ENCODE measurements at regions not wholly inside any gene's neighbourhood (a gene's known extent, or its start where the extent isn't known, plus 50 kb on each side); places are given as distances from the start of the nearest gene placed in this dataset.

GRCh38 chr18:65124633-65125032 is 626.2 kb upstream of the CDH7 start:
- Histone ChIP-seq H3K9me1 (ENCODE audit: control insufficient read depth, insufficient read depth, low read length) (no peaks in the 10 kb centered on the region), H3K9me3 (replicated peaks; ENCODE audit: control insufficient read depth, insufficient read depth, low read depth, low read length) (no peaks in the 10 kb centered on the region), H3K27ac (ENCODE audit: extremely low read depth, low read depth, low read length) (no peak overlapping the region), H3K4me1 (replicated peaks in 1 of 2; ENCODE audit: control insufficient read depth in 2 of 2, insufficient read depth in 2 of 2, low read length in 2 of 2) (no peaks in the 10 kb centered on the region), H3K36me3 (ENCODE audit: control insufficient read depth, insufficient read depth, low read length) (no peaks in the 10 kb centered on the region), H2AFZ (ENCODE audit: low read depth, low read length) (no peak overlapping the region), H3K4me2 (ENCODE audit: insufficient read depth, low read length) (no peak overlapping the region), H3K9ac (ENCODE audit: insufficient read depth in 1 of 2, low read depth in 2 of 2, low read length in 2 of 2) (no peak overlapping the region), H4K20me1 (replicated peaks; ENCODE audit: control insufficient read depth, insufficient read depth, low read length) (no peaks in the 10 kb centered on the region), H3K4me3 (no peak overlapping the region), H3K79me2 (ENCODE audit: control insufficient read depth, insufficient read depth, low read length) (no peaks in the 10 kb centered on the region), H3K27me3 (ENCODE audit: control insufficient read depth in 2 of 2, insufficient read depth in 2 of 2, low read length in 2 of 2) (no peaks in the 10 kb centered on the region)
- CTCF ChIA-PET (ENCODE audit: low intra/inter-chr PET ratio): no interaction called here
- no TSS peak for BruUV-seq (replicated peaks)
- no peak for DNase-seq (ENCODE audit: extremely low read depth in 1 of 4, low spot score in 3 of 4)
- POLR2A ChIA-PET: no interaction called here
- ATAC-seq: no peak
- intact Hi-C loops (cut with micrococcal nuclease) (no loop called here), in situ Hi-C loops (cut with MboI) (no loop called here)
- TF ChIP-seq ZFX (CRISPR knock-in tag; IDR thresholded peaks at IDR 0.05): no peak
- TF ChIP-seq, protein P1, sequence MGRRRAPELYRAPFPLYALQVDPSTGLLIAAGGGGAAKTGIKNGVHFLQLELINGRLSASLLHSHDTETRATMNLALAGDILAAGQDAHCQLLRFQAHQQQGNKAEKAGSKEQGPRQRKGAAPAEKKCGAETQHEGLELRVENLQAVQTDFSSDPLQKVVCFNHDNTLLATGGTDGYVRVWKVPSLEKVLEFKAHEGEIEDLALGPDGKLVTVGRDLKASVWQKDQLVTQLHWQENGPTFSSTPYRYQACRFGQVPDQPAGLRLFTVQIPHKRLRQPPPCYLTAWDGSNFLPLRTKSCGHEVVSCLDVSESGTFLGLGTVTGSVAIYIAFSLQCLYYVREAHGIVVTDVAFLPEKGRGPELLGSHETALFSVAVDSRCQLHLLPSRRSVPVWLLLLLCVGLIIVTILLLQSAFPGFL (CRISPR knock-in tag; IDR thresholded peaks at IDR 0.05): no peak
- no peak for TF ChIP-seq TEAD4 (IDR thresholded peaks at IDR 0.05; ENCODE audit: low read length)
- no peak for TF ChIP-seq TEAD4 (CRISPR knock-in tag; IDR thresholded peaks at IDR 0.05; ENCODE audit: borderline replicate concordance)
- no peak for TF ChIP-seq EZH2 (IDR thresholded peaks at IDR 0.05; ENCODE audit: borderline replicate concordance, low read depth, low read length)
- no peak for TF ChIP-seq ZFP30 (CRISPR knock-in tag; IDR thresholded peaks at IDR 0.05; ENCODE audit: borderline replicate concordance)
- TF ChIP-seq ZBTB17 (CRISPR knock-in tag; IDR thresholded peaks at IDR 0.05): no peak
- no peak for TF ChIP-seq PURB (CRISPR knock-in tag; IDR thresholded peaks at IDR 0.05; ENCODE audit: low read depth)
- TF ChIP-seq SMARCA5 (IDR thresholded peaks at IDR 0.05): no peak
- TF ChIP-seq ZNF174 (CRISPR knock-in tag; IDR thresholded peaks at IDR 0.05): no peak
- TF ChIP-seq RBM17 (IDR thresholded peaks at IDR 0.05; ENCODE audit: borderline replicate concordance, low read depth, low read length): no peak
- no peak for TF ChIP-seq WHSC1 (IDR thresholded peaks at IDR 0.05; ENCODE audit: low read length)
- no peak for TF ChIP-seq SMARCA4 (IDR thresholded peaks at IDR 0.05)
- no peak for TF ChIP-seq YBX1 (IDR thresholded peaks at IDR 0.05)
- no peak for TF ChIP-seq EHMT2 (IDR thresholded peaks at IDR 0.05)
- no peak for TF ChIP-seq ZNF77 (CRISPR knock-in tag; IDR thresholded peaks at IDR 0.05)
- TF ChIP-seq, protein P2, sequence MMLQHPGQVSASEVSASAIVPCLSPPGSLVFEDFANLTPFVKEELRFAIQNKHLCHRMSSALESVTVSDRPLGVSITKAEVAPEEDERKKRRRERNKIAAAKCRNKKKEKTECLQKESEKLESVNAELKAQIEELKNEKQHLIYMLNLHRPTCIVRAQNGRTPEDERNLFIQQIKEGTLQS (IDR thresholded peaks at IDR 0.05): no peak
- TF ChIP-seq, protein P2 (CRISPR knock-in tag; conservative IDR thresholded peaks at IDR 0.05): no peak
- TF ChIP-seq ZNF121 (CRISPR knock-in tag; conservative IDR thresholded peaks at IDR 0.05): no peak
- no peak for FAIRE-seq
- 10% methylated on average over 3 of the region's 3 CpGs for WGBS (ENCODE audit: insufficient coverage, low coverage, missing lambda C conversion rate)

Data from K562 (cell line).